Liver (tissue), 8 donors: ENCODE measurements at regions not wholly inside any gene's neighbourhood (a gene's known extent, or its start where the extent isn't known, plus 50 kb on each side); places are given as distances from the start of the nearest gene placed in this dataset.

Source experiments
- DNase-seq: peaks from one replicate; pipeline ENCODE4 v3.0.0-alpha.2; 2017; ENCODE audit warnings: low spot score
- H3K27ac ChIP-seq, 2 donors: one replicate each; pipeline ENCODE4 v1.7.0; 2013; ENCODE audit warnings: inconsistent platforms in 2 of 2, low read length in 2 of 2, control low read depth in 1 of 2, low read depth in 1 of 2, mild to moderate bottlenecking in 1 of 2
- H3K27me3 ChIP-seq, 4 donors: one replicate each; pipeline versions ENCODE4 v1.6.1 to v1.7.0; 2013; ENCODE audit warnings: low read length in 3 of 4, inconsistent platforms in 1 of 4, mild to moderate bottlenecking in 1 of 4, moderate library complexity in 1 of 4; ENCODE audit not compliant: control insufficient read depth in 4 of 4, insufficient read depth in 4 of 4
- H3K36me3 ChIP-seq, 4 donors: one replicate each; pipeline versions ENCODE4 v1.6.1 to v1.7.0; 2013; ENCODE audit warnings: low read length in 3 of 4, mild to moderate bottlenecking in 3 of 4, low read depth in 1 of 4, moderate library complexity in 1 of 4; ENCODE audit not compliant: control insufficient read depth in 4 of 4, insufficient read depth in 3 of 4
- H3K4me1 ChIP-seq, 4 donors: one replicate each; pipeline versions ENCODE4 v1.6.1 to v1.7.0; 2013; ENCODE audit warnings: low read length in 3 of 4, mild to moderate bottlenecking in 3 of 4, moderate library complexity in 1 of 4; ENCODE audit not compliant: control insufficient read depth in 4 of 4, insufficient read depth in 4 of 4
- H3K4me3 ChIP-seq, 3 donors: one replicate each; pipeline versions ENCODE4 v1.6.1 to v1.7.0; 2013; ENCODE audit warnings: low read length in 3 of 3, control low read depth in 1 of 3, low read depth in 1 of 3, mild to moderate bottlenecking in 1 of 3
- H3K9ac ChIP-seq, 2 donors: one replicate each; pipeline ENCODE4 v1.7.0; 2013; ENCODE audit warnings: low read length in 2 of 2, mild to moderate bottlenecking in 2 of 2, moderate library complexity in 2 of 2, control low read depth in 1 of 2, low read depth in 1 of 2
- H3K9me3 ChIP-seq, 4 donors: one replicate each; pipeline versions ENCODE4 v1.6.1 to v1.7.0; 2013; ENCODE audit warnings: low read length in 3 of 4; ENCODE audit not compliant: control insufficient read depth in 4 of 4
- EGR1 ChIP-seq, 2 donors: IDR thresholded peaks; 2 replicates each; pipeline ENCODE4 v1.6.1; 2016 to 2018; ENCODE audit warnings: antibody characterized with exemption in 2 of 2, low read depth in 2 of 2
- FOXA1 ChIP-seq: IDR thresholded peaks from 2 replicates; pipeline ENCODE4 v1.6.1; 2016; ENCODE audit warnings: antibody characterized with exemption
- FOXA2 ChIP-seq: IDR thresholded peaks from 2 replicates; pipeline ENCODE4 v1.6.1; 2016; ENCODE audit warnings: antibody characterized with exemption
- GABPA ChIP-seq, 2 donors: IDR thresholded peaks in 1 of 2; conservative IDR thresholded peaks in 1 of 2; 2 replicates each; pipeline ENCODE4 v1.6.1; 2016; ENCODE audit warnings: antibody characterized with exemption in 2 of 2, mild to moderate bottlenecking in 1 of 2, moderate library complexity in 1 of 2
- HNF4A ChIP-seq, 2 donors: conservative IDR thresholded peaks; 2 replicates each; pipeline ENCODE4 v1.6.1; 2016; ENCODE audit warnings: antibody characterized with exemption in 2 of 2, mild to moderate bottlenecking in 2 of 2
- HNF4G ChIP-seq: IDR thresholded peaks from 2 replicates; pipeline ENCODE4 v1.6.1; 2016; ENCODE audit warnings: antibody characterized with exemption
- JUND ChIP-seq, 2 donors: IDR thresholded peaks; 2 replicates each; pipeline ENCODE4 v1.6.1; 2016; ENCODE audit warnings: antibody characterized with exemption in 2 of 2
- NR2F2 ChIP-seq: IDR thresholded peaks from 2 replicates; pipeline ENCODE4 v1.6.1; 2016; ENCODE audit warnings: antibody characterized with exemption
- RAD21 ChIP-seq, 2 donors: IDR thresholded peaks; 2 replicates each; pipeline ENCODE4 v1.6.1; 2016; ENCODE audit warnings: antibody characterized with exemption in 2 of 2, mild to moderate bottlenecking in 2 of 2
- RXRA ChIP-seq, 2 donors: IDR thresholded peaks; 2 replicates each; pipeline ENCODE4 v1.6.1; 2017 to 2018; ENCODE audit warnings: antibody characterized with exemption in 2 of 2, mild to moderate bottlenecking in 1 of 2
- TAF1 ChIP-seq: conservative IDR thresholded peaks from 2 replicates; pipeline ENCODE4 v1.6.1; 2016; ENCODE audit warnings: antibody characterized with exemption, mild to moderate bottlenecking
- YY1 ChIP-seq: IDR thresholded peaks from 2 replicates; pipeline ENCODE4 v1.6.1; 2016; ENCODE audit warnings: antibody characterized with exemption, mild to moderate bottlenecking
- WGBS: extraction: QIAGEN DNeasy Blood & Tissue Kit; methylation state at CpG from one replicate; pipeline ENCODE4 v1.1.7; 2013; 5-methylcytosine and 5-hydroxymethylcytosine counted together
- TF ChIP-seq, protein P1 (sequence below): IDR thresholded peaks from 2 replicates; pipeline ENCODE4 v1.6.1; 2016; ENCODE audit warnings: antibody characterized with exemption
- TF ChIP-seq, protein P2 (sequence below): fragments of 150-350 bp; IDR thresholded peaks from 2 replicates; pipeline ENCODE4 v1.5.1; 2017; ENCODE audit warnings: improper control_type of control experiment, low read depth, low read length; ENCODE audit not compliant: missing input control
- TF ChIP-seq, protein P3 (sequence below): IDR thresholded peaks from 2 replicates; pipeline ENCODE4 v1.6.1; 2016; ENCODE audit warnings: antibody characterized with exemption
- TF ChIP-seq, protein P4 (sequence below): IDR thresholded peaks from 2 replicates; pipeline ENCODE4 v1.6.1; 2016; ENCODE audit warnings: antibody characterized with exemption
- donor health status: healthy.
- donor health status: healthy.
- donor health status: healthy.
- donor health status: healthy.
- donor health status: healthy.

DNA sequence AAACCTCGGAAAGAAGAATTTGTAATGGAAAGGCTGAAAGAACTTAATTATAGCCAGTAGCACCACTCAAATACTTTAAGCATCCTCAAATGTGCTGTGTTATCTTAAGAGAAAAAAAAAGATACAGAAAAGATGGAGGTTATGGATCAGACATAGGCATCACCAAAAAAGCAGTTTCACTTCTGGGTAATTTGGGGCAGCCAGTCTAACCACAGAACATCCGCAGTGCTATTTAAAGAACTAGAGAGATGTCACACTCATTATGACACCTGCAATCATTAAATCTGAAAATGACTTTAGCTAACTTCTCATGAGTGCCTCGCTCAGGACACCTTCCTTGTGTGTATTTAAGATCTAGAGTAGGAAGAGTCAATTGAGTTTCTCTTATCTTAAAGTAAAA is 211.8 kb downstream of the RBM26 start:
- no peaks in the 10 kb centered on the region for H3K4me1 ChIP-seq
- H3K4me3 ChIP-seq = no peak overlapping the region
- no peaks in the 10 kb centered on the region for H3K9me3 ChIP-seq
- WGBS = 81% methylated on average over 3 of the region's 3 CpGs
- no peaks in the 10 kb centered on the region for H3K36me3 ChIP-seq
- H3K9ac ChIP-seq = no peak overlapping the region
- H3K27me3 ChIP-seq = no peaks in the 10 kb centered on the region
- TF ChIP-seq, protein P1, sequence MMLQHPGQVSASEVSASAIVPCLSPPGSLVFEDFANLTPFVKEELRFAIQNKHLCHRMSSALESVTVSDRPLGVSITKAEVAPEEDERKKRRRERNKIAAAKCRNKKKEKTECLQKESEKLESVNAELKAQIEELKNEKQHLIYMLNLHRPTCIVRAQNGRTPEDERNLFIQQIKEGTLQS = no peak
- TF ChIP-seq YY1 (no peak), FOXA1 (no peak), NR2F2 (no peak), FOXA2 (no peak), HNF4A (conservative IDR thresholded peaks at IDR 0.05) (no peak)
- no peak overlapping the region for H3K27ac ChIP-seq
- no peak for DNase-seq

DNA sequence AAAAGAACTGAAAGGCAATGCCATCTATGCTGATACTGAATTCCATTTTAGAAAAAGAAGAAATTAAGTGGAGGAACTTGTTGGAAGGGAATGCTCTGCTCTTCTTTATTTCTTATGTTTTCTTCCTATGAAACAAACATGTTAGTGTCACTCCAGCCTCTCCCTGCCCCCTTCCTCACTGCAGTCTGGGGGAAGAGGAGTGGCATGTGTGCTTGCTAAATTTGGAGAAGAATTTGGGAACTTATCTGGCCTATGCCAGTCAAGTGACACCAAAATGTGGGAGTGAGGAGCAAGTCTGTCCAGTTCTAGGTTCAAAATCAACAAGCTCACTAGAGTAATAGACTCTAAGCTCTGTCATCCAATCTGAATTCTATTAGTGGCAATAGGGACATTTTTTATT is 214.6 kb downstream of the RBM26 start:
- H3K9ac ChIP-seq = no peak overlapping the region
- TF ChIP-seq HNF4G (no peak), TAF1 (no peak), EGR1 (IDR thresholded peaks at IDR 0.05; ENCODE audit: low read depth in 2 of 2) (no peak), FOXA2 (no peak), JUND (IDR thresholded peaks at IDR 0.05) (no peak), RAD21 (IDR thresholded peaks at IDR 0.05) (no peak), YY1 (no peak), FOXA1 (no peak), GABPA (IDR thresholded peaks at IDR 0.05 in 1 of 2, conservative IDR thresholded peaks at IDR 0.05 in 1 of 2) (no peak), RXRA (IDR thresholded peaks at IDR 0.05) (no peak), HNF4A (conservative IDR thresholded peaks at IDR 0.05) (no peak)
- TF ChIP-seq, protein P2, sequence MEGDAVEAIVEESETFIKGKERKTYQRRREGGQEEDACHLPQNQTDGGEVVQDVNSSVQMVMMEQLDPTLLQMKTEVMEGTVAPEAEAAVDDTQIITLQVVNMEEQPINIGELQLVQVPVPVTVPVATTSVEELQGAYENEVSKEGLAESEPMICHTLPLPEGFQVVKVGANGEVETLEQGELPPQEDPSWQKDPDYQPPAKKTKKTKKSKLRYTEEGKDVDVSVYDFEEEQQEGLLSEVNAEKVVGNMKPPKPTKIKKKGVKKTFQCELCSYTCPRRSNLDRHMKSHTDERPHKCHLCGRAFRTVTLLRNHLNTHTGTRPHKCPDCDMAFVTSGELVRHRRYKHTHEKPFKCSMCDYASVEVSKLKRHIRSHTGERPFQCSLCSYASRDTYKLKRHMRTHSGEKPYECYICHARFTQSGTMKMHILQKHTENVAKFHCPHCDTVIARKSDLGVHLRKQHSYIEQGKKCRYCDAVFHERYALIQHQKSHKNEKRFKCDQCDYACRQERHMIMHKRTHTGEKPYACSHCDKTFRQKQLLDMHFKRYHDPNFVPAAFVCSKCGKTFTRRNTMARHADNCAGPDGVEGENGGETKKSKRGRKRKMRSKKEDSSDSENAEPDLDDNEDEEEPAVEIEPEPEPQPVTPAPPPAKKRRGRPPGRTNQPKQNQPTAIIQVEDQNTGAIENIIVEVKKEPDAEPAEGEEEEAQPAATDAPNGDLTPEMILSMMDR = no peak
- TF ChIP-seq, protein P3, sequence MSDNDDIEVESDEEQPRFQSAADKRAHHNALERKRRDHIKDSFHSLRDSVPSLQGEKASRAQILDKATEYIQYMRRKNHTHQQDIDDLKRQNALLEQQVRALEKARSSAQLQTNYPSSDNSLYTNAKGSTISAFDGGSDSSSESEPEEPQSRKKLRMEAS = no peak
- TF ChIP-seq, protein P1 = no peak
- TF ChIP-seq, protein P4, sequence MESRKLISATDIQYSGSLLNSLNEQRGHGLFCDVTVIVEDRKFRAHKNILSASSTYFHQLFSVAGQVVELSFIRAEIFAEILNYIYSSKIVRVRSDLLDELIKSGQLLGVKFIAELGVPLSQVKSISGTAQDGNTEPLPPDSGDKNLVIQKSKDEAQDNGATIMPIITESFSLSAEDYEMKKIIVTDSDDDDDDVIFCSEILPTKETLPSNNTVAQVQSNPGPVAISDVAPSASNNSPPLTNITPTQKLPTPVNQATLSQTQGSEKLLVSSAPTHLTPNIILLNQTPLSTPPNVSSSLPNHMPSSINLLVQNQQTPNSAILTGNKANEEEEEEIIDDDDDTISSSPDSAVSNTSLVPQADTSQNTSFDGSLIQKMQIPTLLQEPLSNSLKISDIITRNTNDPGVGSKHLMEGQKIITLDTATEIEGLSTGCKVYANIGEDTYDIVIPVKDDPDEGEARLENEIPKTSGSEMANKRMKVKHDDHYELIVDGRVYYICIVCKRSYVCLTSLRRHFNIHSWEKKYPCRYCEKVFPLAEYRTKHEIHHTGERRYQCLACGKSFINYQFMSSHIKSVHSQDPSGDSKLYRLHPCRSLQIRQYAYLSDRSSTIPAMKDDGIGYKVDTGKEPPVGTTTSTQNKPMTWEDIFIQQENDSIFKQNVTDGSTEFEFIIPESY = no peak
- no peaks in the 10 kb centered on the region for H3K4me1 ChIP-seq
- no peaks in the 10 kb centered on the region for H3K9me3 ChIP-seq
- H3K36me3 ChIP-seq = no peaks in the 10 kb centered on the region
- no peaks in the 10 kb centered on the region for H3K27me3 ChIP-seq
- no peak overlapping the region for H3K27ac ChIP-seq
- DNase-seq = no peak
- H3K4me3 ChIP-seq = no peak overlapping the region
